ENCODE measurements at regions not wholly inside any gene's neighbourhood (a gene's known extent, or its start where the extent isn't known, plus 50 kb on each side); places are given as distances from the start of the nearest gene placed in this dataset.

- Mint-ChIP-seq H3K4me3 (no peak overlapping the region), H3K27ac (no peak overlapping the region), H3K9me3 (ENCODE audit: insufficient read depth) (no peaks in the 10 kb centered on the region), H3K27me3 (no peaks in the 10 kb centered on the region), H3K4me1 (no peaks in the 10 kb centered on the region)
- POLR2A ChIA-PET = no interaction called here
- intact Hi-C loops (cut with micrococcal nuclease) = no loop called here
- Histone ChIP-seq H3K4me2 (replicated peaks; ENCODE audit: low read depth, low read length, poor library complexity, severe bottlenecking) (no peak overlapping the region), H3K9me3 (ENCODE audit: control extremely low read depth in 1 of 3, control insufficient read depth in 2 of 3, insufficient read depth in 1 of 3, low read length in 2 of 3) (no peaks in the 10 kb centered on the region), H3K27ac (ENCODE audit: low read length in 2 of 2) (no peak overlapping the region), H4K20me1 (ENCODE audit: control insufficient read depth, insufficient read depth, low read length, poor library complexity, severe bottlenecking) (no peaks in the 10 kb centered on the region), H3K36me3 (replicated peaks in 1 of 2; ENCODE audit: control extremely low read depth in 1 of 2, control insufficient read depth in 1 of 2, extremely low read depth in 1 of 2, insufficient read depth in 2 of 2, low read length in 1 of 2) (no peaks in the 10 kb centered on the region), H3K9ac (ENCODE audit: low read length) (no peak overlapping the region), H3K4me1 (ENCODE audit: control insufficient read depth in 2 of 2, insufficient read depth in 2 of 2, low read length in 2 of 2) (no peaks in the 10 kb centered on the region), H3K4me3 (ENCODE audit: control extremely low read depth in 1 of 5, extremely low read depth in 1 of 5, insufficient read depth in 1 of 5, low read depth in 2 of 5, low read length in 4 of 5) (no peak overlapping the region), H3K79me2 (ENCODE audit: control insufficient read depth, insufficient read depth, low read length) (no peaks in the 10 kb centered on the region), H2AFZ (ENCODE audit: insufficient read depth, low read depth, low read length, poor library complexity, severe bottlenecking) (no peak overlapping the region), H3K27me3 (replicated peaks in 1 of 4; ENCODE audit: control extremely low read depth in 1 of 4, control insufficient read depth in 3 of 4, insufficient read depth in 4 of 4, low read length in 3 of 4) (no peaks in the 10 kb centered on the region)
- CTCF ChIA-PET = no interaction called here
- no peak for TF ChIP-seq EZH2 (IDR thresholded peaks at IDR 0.05; ENCODE audit: borderline replicate concordance, insufficient read depth, low read depth, low read length, poor library complexity, severe bottlenecking)
- TF ChIP-seq, protein P1, sequence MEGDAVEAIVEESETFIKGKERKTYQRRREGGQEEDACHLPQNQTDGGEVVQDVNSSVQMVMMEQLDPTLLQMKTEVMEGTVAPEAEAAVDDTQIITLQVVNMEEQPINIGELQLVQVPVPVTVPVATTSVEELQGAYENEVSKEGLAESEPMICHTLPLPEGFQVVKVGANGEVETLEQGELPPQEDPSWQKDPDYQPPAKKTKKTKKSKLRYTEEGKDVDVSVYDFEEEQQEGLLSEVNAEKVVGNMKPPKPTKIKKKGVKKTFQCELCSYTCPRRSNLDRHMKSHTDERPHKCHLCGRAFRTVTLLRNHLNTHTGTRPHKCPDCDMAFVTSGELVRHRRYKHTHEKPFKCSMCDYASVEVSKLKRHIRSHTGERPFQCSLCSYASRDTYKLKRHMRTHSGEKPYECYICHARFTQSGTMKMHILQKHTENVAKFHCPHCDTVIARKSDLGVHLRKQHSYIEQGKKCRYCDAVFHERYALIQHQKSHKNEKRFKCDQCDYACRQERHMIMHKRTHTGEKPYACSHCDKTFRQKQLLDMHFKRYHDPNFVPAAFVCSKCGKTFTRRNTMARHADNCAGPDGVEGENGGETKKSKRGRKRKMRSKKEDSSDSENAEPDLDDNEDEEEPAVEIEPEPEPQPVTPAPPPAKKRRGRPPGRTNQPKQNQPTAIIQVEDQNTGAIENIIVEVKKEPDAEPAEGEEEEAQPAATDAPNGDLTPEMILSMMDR (IDR thresholded peaks at IDR 0.05) = no peak
- no CpG with 5 or more reads among the region's 1 CpG for WGBS (ENCODE audit: insufficient coverage)
- no peak for DNase-seq
- ATAC-seq (ENCODE audit: low read depth) = no peak
Observed at GRCh38 chr12:22986997-22987396, 362.0 kb downstream of the ETNK1 start.

DNA sequence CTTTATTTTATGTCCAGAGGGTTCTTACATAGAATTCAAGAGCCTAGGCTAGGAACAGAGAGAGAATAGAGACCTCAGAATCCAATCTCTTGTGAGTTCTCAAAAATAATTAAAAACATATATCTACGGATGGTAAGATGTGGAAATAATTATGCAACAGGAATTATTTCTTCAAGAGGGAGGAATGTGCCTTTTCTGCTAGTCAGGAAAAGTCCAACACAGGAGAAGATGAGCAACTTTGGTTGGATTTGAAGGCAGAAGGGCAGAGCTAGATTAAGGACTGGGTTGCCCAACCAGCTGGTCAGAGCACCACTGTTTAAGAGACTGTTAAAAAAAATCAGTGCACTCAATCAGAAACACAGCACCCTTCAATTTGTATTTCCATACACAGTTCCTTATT, 365.5 kb downstream of the ETNK1 start:
- no peak overlapping the region for H3K4me3 Mint-ChIP-seq
- no peak for ATAC-seq (ENCODE audit: low read depth)
- no CpG with 5 or more reads among the region's 1 CpG for WGBS (ENCODE audit: insufficient coverage)

More for the DNA sequence above, 365.5 kb downstream of the ETNK1 start:
- ChIA-PET CTCF (no interaction called here), POLR2A (no interaction called here)
- no peaks in the 10 kb centered on the region for H3K9me3 Mint-ChIP-seq (ENCODE audit: insufficient read depth)
- no peaks in the 10 kb centered on the region for H3K27me3 Mint-ChIP-seq
- DNase-seq = no peak
- Histone ChIP-seq H3K79me2 (ENCODE audit: control insufficient read depth, insufficient read depth, low read length) (no peaks in the 10 kb centered on the region), H3K4me2 (replicated peaks; ENCODE audit: low read depth, low read length, poor library complexity, severe bottlenecking) (no peak overlapping the region), H3K4me3 (ENCODE audit: control extremely low read depth in 1 of 5, extremely low read depth in 1 of 5, insufficient read depth in 1 of 5, low read depth in 2 of 5, low read length in 4 of 5) (no peak overlapping the region), H3K4me1 (ENCODE audit: control insufficient read depth in 2 of 2, insufficient read depth in 2 of 2, low read length in 2 of 2) (no peaks in the 10 kb centered on the region), H3K36me3 (replicated peaks in 1 of 2; ENCODE audit: control extremely low read depth in 1 of 2, control insufficient read depth in 1 of 2, extremely low read depth in 1 of 2, insufficient read depth in 2 of 2, low read length in 1 of 2) (no peaks in the 10 kb centered on the region), H3K9me3 (ENCODE audit: control extremely low read depth in 1 of 3, control insufficient read depth in 2 of 3, insufficient read depth in 1 of 3, low read length in 2 of 3) (no peaks in the 10 kb centered on the region), H3K27ac (ENCODE audit: low read length in 2 of 2) (no peak overlapping the region), H3K27me3 (replicated peaks in 1 of 4; ENCODE audit: control extremely low read depth in 1 of 4, control insufficient read depth in 3 of 4, insufficient read depth in 4 of 4, low read length in 3 of 4) (no peaks in the 10 kb centered on the region), H3K9ac (ENCODE audit: low read length) (no peak overlapping the region), H4K20me1 (ENCODE audit: control insufficient read depth, insufficient read depth, low read length, poor library complexity, severe bottlenecking) (no peaks in the 10 kb centered on the region), H2AFZ (ENCODE audit: insufficient read depth, low read depth, low read length, poor library complexity, severe bottlenecking) (no peak overlapping the region)
- H3K27ac Mint-ChIP-seq = no peak overlapping the region
- H3K4me1 Mint-ChIP-seq = no peaks in the 10 kb centered on the region
- no peak for TF ChIP-seq EZH2 (IDR thresholded peaks at IDR 0.05; ENCODE audit: borderline replicate concordance, insufficient read depth, low read depth, low read length, poor library complexity, severe bottlenecking)
- TF ChIP-seq, protein P1 (IDR thresholded peaks at IDR 0.05) = no peak
- intact Hi-C loops (cut with micrococcal nuclease) = no loop called here

Data from B cell (primary cell).